ENCODE measurements at regions not wholly inside any gene's neighbourhood (a gene's known extent, or its start where the extent isn't known, plus 50 kb on each side); places are given as distances from the start of the nearest gene placed in this dataset.

DNA sequence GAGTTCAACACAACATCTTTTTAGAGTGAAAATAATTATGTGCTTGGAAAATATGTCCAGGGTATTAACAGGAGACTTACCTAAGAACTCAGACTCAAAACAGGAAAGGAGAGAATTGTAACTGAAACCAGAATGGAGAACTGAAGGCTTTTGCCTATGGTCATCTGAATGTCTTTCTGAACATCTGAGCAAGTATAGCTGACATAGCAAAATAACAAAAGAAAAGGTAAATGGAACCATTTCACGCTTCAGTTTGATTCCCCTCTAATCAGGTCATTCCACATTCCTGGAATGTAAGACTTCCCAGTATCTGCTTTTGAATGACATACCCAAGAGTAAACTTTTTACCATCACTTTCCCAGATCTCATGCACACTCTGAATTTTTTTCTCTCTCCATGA is 500.4 kb upstream of the HS3ST1 start:
- TF ChIP-seq NANOG (IDR thresholded peaks at IDR 0.05; ENCODE audit: borderline replicate concordance) (no peak), POLR2AphosphoS5 (IDR thresholded peaks at IDR 0.05; ENCODE audit: low read depth) (no peak), EZH2 (IDR thresholded peaks at IDR 0.05; ENCODE audit: low read depth, unreplicated experiment) (no peak)
- TF ChIP-seq, protein P1, sequence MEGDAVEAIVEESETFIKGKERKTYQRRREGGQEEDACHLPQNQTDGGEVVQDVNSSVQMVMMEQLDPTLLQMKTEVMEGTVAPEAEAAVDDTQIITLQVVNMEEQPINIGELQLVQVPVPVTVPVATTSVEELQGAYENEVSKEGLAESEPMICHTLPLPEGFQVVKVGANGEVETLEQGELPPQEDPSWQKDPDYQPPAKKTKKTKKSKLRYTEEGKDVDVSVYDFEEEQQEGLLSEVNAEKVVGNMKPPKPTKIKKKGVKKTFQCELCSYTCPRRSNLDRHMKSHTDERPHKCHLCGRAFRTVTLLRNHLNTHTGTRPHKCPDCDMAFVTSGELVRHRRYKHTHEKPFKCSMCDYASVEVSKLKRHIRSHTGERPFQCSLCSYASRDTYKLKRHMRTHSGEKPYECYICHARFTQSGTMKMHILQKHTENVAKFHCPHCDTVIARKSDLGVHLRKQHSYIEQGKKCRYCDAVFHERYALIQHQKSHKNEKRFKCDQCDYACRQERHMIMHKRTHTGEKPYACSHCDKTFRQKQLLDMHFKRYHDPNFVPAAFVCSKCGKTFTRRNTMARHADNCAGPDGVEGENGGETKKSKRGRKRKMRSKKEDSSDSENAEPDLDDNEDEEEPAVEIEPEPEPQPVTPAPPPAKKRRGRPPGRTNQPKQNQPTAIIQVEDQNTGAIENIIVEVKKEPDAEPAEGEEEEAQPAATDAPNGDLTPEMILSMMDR (conservative IDR thresholded peaks at IDR 0.05; ENCODE audit: low read depth in 2 of 2), result no peak
- TF ChIP-seq, protein P2, sequence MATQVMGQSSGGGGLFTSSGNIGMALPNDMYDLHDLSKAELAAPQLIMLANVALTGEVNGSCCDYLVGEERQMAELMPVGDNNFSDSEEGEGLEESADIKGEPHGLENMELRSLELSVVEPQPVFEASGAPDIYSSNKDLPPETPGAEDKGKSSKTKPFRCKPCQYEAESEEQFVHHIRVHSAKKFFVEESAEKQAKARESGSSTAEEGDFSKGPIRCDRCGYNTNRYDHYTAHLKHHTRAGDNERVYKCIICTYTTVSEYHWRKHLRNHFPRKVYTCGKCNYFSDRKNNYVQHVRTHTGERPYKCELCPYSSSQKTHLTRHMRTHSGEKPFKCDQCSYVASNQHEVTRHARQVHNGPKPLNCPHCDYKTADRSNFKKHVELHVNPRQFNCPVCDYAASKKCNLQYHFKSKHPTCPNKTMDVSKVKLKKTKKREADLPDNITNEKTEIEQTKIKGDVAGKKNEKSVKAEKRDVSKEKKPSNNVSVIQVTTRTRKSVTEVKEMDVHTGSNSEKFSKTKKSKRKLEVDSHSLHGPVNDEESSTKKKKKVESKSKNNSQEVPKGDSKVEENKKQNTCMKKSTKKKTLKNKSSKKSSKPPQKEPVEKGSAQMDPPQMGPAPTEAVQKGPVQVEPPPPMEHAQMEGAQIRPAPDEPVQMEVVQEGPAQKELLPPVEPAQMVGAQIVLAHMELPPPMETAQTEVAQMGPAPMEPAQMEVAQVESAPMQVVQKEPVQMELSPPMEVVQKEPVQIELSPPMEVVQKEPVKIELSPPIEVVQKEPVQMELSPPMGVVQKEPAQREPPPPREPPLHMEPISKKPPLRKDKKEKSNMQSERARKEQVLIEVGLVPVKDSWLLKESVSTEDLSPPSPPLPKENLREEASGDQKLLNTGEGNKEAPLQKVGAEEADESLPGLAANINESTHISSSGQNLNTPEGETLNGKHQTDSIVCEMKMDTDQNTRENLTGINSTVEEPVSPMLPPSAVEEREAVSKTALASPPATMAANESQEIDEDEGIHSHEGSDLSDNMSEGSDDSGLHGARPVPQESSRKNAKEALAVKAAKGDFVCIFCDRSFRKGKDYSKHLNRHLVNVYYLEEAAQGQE (IDR thresholded peaks at IDR 0.05; ENCODE audit: unreplicated experiment), result no peak
